ENCODE measurements at regions not wholly inside any gene's neighbourhood (a gene's known extent, or its start where the extent isn't known, plus 50 kb on each side); places are given as distances from the start of the nearest gene placed in this dataset.
A peak's percentile ranks its signal among the peaks of the same experiment; 100 is the strongest.

DNA sequence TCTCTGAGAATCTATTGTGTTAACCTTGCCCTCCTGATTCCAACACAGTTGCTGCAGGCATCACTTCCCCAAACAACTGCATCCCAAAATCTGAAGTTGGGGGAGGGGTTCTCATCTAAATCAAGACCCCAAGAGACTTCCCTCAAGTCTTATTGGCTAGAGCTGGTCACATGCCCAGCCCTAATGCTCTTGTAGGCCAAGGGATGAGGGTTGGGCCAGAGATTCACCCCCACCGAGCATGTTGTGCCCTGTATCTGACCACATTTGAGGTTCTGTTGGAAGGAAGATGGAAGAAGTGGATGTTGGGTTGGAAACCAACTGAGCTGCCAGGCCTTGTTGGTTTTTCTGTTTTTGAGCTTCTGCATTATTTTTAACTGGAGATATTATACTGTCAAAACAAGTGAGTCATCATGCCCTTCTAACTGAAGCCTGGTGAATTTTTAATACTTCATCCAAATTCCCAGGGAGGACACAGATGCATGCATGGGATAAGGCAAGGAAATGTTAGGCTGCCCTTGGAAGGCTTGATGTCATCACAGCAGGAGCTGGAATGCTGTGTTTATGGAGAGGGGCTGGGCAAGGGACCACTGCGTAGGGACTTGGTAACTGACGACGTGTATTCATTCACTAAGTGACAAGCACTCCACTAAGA is 68.6 kb upstream of the CACUL1 start:
- 85% methylated on average over 4 of the region's 4 CpGs for WGBS (ENCODE audit: low lambda C conversion rate)
- Histone ChIP-seq H3K36me3 (replicated peaks in 1 of 2; ENCODE audit: control insufficient read depth in 1 of 2, insufficient read depth in 2 of 2, low read length in 1 of 2) (no peaks in the 10 kb centered on the region), H3K4me2 (no peak overlapping the region), H3K4me1 (ENCODE audit: control insufficient read depth in 1 of 2, insufficient read depth in 2 of 2, low read depth in 1 of 2, low read length in 1 of 2) (peaks cover 0 to 19% of the 10 kb centered on the region in 2 experiments; a peak in 1 of 4 replicates), H3K79me2 (ENCODE audit: insufficient read depth) (no peaks in the 10 kb centered on the region), H2AFZ (ENCODE audit: low read depth) (no peak overlapping the region), H3F3A (replicated peaks; ENCODE audit: insufficient read depth) (no peaks in the 10 kb centered on the region), H3K4me3 (ENCODE audit: low read depth in 2 of 2, low read length in 1 of 2) (no peak overlapping the region), H3K27ac (ENCODE audit: low read depth in 2 of 2, low read length in 1 of 2) (no peak overlapping the region), H3K9ac (no peak overlapping the region), H3K9me3 (no peaks in the 10 kb centered on the region), H3K9me2 (no peaks in the 10 kb centered on the region), H4K20me1 (ENCODE audit: insufficient read depth) (no peaks in the 10 kb centered on the region), H3K27me3 (ENCODE audit: insufficient read depth) (no peaks in the 10 kb centered on the region)
- POLR2A ChIA-PET = interaction anchor here (1.0 kb wide), 1 partner anchor 9 kb away, joined by 4 read pairs; no protein-coding TSS in a partner anchor
- CTCF ChIA-PET = interaction anchor here (0.8 to 2.0 kb wide), 3 partner anchors 9 to 23 kb away, joined by 3 to 7 read pairs (median 3); no protein-coding TSS in a partner anchor
- TF ChIP-seq, protein P1, sequence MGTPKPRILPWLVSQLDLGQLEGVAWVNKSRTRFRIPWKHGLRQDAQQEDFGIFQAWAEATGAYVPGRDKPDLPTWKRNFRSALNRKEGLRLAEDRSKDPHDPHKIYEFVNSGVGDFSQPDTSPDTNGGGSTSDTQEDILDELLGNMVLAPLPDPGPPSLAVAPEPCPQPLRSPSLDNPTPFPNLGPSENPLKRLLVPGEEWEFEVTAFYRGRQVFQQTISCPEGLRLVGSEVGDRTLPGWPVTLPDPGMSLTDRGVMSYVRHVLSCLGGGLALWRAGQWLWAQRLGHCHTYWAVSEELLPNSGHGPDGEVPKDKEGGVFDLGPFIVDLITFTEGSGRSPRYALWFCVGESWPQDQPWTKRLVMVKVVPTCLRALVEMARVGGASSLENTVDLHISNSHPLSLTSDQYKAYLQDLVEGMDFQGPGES (IDR thresholded peaks at IDR 0.05; ENCODE audit: low read depth, low read length) = no peak
- TF ChIP-seq, protein P2, sequence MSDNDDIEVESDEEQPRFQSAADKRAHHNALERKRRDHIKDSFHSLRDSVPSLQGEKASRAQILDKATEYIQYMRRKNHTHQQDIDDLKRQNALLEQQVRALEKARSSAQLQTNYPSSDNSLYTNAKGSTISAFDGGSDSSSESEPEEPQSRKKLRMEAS (IDR thresholded peaks at IDR 0.05; ENCODE audit: low read depth) = no peak
- DNase-seq = no peak

DNA sequence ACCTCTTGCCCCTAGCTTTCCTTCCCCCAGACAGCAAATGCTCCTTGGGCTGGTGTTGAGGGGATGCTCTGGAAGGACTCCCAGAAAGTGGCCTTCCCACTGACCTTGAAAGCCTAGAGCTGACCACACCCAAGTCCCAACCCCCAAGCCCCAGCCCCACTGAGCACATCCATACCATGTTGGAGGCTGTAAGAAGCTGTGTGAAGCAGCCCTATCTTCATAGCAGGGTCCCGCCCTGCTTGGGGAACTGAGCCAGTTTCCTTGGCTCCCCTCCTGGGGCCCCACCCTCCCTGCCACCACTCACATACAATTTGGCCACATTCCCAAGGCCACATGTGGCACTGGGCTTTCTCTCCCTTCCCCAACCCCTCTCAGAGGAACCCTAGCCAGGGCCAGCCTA is 72.3 kb upstream of the CACUL1 start:
- Histone ChIP-seq H3K9me3 (no peaks in the 10 kb centered on the region), H3K79me2 (ENCODE audit: insufficient read depth) (no peaks in the 10 kb centered on the region), H3F3A (replicated peaks; ENCODE audit: insufficient read depth) (no peaks in the 10 kb centered on the region), H3K27ac (ENCODE audit: low read depth in 2 of 2, low read length in 1 of 2) (no peak overlapping the region), H2AFZ (ENCODE audit: low read depth) (no peak overlapping the region), H3K36me3 (replicated peaks in 1 of 2; ENCODE audit: control insufficient read depth in 1 of 2, insufficient read depth in 2 of 2, low read length in 1 of 2) (no peaks in the 10 kb centered on the region), H4K20me1 (ENCODE audit: insufficient read depth) (no peaks in the 10 kb centered on the region), H3K4me2 (no peak overlapping the region), H3K27me3 (ENCODE audit: insufficient read depth) (no peaks in the 10 kb centered on the region), H3K9me2 (no peaks in the 10 kb centered on the region), H3K4me1 (ENCODE audit: control insufficient read depth in 1 of 2, insufficient read depth in 2 of 2, low read depth in 1 of 2, low read length in 1 of 2) (peaks cover 0 to 18% of the 10 kb centered on the region in 2 experiments; a peak in 1 of 4 replicates), H3K4me3 (ENCODE audit: low read depth in 2 of 2, low read length in 1 of 2) (no peak overlapping the region), H3K9ac (no peak overlapping the region)
- TF ChIP-seq NFIC (IDR thresholded peaks at IDR 0.05; ENCODE audit: borderline replicate concordance) = no peak
- TF ChIP-seq, protein P2 (IDR thresholded peaks at IDR 0.05; ENCODE audit: low read depth) = no peak
- CTCF ChIA-PET = interaction anchor here (0.9 to 2.0 kb wide), 7 partner anchors 9 to 46 kb away, joined by 3 to 8 read pairs (median 4); no protein-coding TSS in a partner anchor
- WGBS (ENCODE audit: low lambda C conversion rate) = 13% methylated on average over 1 of the region's 1 CpG
- POLR2A ChIA-PET = interaction anchor here (1.0 kb wide), 1 partner anchor 72 kb away, joined by 4 read pairs; the partner anchor contains the start of gene CACUL1
- no peak for DNase-seq

DNA sequence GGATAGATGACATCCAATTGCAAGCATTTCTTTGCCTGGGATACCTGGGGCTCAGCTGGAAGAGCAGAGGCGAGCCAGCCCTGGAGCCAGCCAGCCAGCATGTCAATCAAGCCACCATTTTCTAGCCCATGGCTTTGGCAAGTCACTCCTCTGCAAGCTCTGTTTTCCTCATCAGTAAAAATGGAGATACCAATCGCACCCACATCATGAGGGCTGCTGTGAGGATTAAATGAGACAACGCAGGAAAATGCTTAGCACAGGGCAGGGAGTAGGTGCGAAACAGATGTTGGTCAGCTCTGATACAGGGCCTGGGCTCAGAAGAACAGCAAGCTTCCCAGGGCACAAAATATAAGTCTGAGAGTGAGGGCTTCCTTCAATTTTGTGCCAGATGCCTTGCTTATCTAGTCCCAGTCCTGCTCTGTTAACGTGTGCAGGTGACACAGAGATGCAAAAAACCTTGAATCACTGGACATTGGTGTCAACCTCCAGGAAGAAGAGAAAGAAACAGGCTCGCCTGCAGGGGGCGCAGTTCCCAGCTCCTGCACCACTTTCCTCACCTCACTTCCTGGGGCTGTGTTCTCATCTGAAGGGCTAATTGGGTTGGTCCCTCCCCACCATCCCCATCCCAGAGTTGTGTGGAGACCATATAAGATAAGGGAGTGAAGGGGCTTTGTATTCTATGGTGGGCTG is 72.8 kb upstream of the CACUL1 start:
- 46% methylated on average over 6 of the region's 7 CpGs for WGBS (ENCODE audit: low lambda C conversion rate)
- CTCF ChIA-PET = interaction anchor here (0.7 to 2.0 kb wide), 11 partner anchors 9 to 77 kb away, joined by 3 to 8 read pairs (median 3); no protein-coding TSS in a partner anchor

More for the DNA sequence above, 72.8 kb upstream of the CACUL1 start:
- no peak overlapping the region for H3K4me3 ChIP-seq (ENCODE audit: low read depth in 2 of 2, low read length in 1 of 2)
- no peaks in the 10 kb centered on the region for H3F3A ChIP-seq (replicated peaks; ENCODE audit: insufficient read depth)
- no peak for DNase-seq
- H3K9me2 ChIP-seq = no peaks in the 10 kb centered on the region
- no peaks in the 10 kb centered on the region for H3K36me3 ChIP-seq (replicated peaks in 1 of 2; ENCODE audit: control insufficient read depth in 1 of 2, insufficient read depth in 2 of 2, low read length in 1 of 2)
- H2AFZ ChIP-seq (ENCODE audit: low read depth) = no peak overlapping the region
- no peak overlapping the region for H3K9ac ChIP-seq
- H3K9me3 ChIP-seq = no peaks in the 10 kb centered on the region
- POLR2A ChIA-PET = interaction anchor here (1.0 kb wide), 1 partner anchor 73 kb away, joined by 4 read pairs; the partner anchor contains the start of gene CACUL1
- no peaks in the 10 kb centered on the region for H4K20me1 ChIP-seq (ENCODE audit: insufficient read depth)
- no peaks in the 10 kb centered on the region for H3K27me3 ChIP-seq (ENCODE audit: insufficient read depth)
- no peak overlapping the region for H3K4me2 ChIP-seq
- H3K79me2 ChIP-seq (ENCODE audit: insufficient read depth) = no peaks in the 10 kb centered on the region
- H3K27ac ChIP-seq (ENCODE audit: low read depth in 2 of 2, low read length in 1 of 2) = no peak overlapping the region
- no peak for TF ChIP-seq POLR2AphosphoS5 (IDR thresholded peaks at IDR 0.05; ENCODE audit: low read depth, low read length)
- TF ChIP-seq, protein P3, sequence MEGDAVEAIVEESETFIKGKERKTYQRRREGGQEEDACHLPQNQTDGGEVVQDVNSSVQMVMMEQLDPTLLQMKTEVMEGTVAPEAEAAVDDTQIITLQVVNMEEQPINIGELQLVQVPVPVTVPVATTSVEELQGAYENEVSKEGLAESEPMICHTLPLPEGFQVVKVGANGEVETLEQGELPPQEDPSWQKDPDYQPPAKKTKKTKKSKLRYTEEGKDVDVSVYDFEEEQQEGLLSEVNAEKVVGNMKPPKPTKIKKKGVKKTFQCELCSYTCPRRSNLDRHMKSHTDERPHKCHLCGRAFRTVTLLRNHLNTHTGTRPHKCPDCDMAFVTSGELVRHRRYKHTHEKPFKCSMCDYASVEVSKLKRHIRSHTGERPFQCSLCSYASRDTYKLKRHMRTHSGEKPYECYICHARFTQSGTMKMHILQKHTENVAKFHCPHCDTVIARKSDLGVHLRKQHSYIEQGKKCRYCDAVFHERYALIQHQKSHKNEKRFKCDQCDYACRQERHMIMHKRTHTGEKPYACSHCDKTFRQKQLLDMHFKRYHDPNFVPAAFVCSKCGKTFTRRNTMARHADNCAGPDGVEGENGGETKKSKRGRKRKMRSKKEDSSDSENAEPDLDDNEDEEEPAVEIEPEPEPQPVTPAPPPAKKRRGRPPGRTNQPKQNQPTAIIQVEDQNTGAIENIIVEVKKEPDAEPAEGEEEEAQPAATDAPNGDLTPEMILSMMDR (IDR thresholded peaks at IDR 0.05) = peak; percentile 28; the same call in 1 of the 2 replicates
- H3K4me1 ChIP-seq (ENCODE audit: control insufficient read depth in 1 of 2, insufficient read depth in 2 of 2, low read depth in 1 of 2, low read length in 1 of 2) = peaks cover 0 to 22% of the 10 kb centered on the region in 2 experiments; a peak in 1 of 4 replicates
